ENCODE measurements at regions not wholly inside any gene's neighbourhood (a gene's known extent, or its start where the extent isn't known, plus 50 kb on each side); places are given as distances from the start of the nearest gene placed in this dataset.
"Not testable (repeated sequence)": the region's sequence is repeated elsewhere in the genome, so short reads cannot be mapped to it uniquely, and the experiment has no call there.

DNA sequence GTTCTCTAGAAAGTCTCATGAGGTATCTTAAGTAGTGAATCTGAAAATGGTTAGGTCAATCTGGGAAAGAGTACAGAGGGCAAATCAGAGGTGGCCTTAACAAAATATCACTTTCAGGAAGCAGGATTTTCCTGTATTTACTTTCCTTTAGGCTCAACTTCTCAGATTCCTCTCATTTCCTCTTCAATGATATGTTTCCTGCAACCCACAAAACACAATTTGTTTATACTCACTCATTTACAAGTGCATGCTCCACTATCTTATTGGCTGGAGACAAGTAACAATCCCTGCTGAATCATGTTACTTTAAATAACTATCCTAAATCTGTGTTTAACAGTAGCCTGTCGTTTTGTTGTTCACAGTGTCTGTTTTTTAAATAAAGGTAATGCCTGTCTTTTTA lies 228.1 kb downstream of the DSC3 start:
- no peak for DNase-seq

GRCh38 chr18:30811580-30811979 lies 231.0 kb downstream of the DSC3 start:
- DNase-seq, result no peak

DNA sequence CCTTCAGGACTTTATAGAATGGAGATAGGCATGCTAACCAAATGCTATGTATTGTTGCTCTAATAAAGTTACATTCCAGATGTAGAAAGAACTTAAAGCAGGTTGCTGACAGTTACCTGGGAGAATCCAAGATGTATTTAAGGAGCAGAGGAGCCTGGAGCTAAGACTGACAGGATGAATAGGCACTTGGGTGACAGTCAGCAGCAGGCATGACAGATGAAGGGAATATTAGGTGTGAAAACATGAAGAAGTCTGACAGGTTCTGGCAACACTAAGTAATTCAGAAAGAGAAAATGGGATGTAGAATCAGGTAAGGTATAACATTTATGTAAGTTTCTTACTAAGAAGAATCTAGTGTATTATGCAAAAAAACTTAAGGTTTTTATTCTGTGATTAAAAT lies 232.0 kb downstream of the DSC3 start:
- DNase-seq, result no peak

- DNase-seq, result no peak
Observed at GRCh38 chr18:30806823-30807222, 235.7 kb downstream of the DSC3 start.

- DNase-seq, result no peak
Observed at GRCh38 chr18:30800800-30801199, 241.7 kb downstream of the DSC3 start.

- no peak for DNase-seq
Observed at GRCh38 chr18:30792051-30792450, 250.5 kb downstream of the DSC3 start.

DNA sequence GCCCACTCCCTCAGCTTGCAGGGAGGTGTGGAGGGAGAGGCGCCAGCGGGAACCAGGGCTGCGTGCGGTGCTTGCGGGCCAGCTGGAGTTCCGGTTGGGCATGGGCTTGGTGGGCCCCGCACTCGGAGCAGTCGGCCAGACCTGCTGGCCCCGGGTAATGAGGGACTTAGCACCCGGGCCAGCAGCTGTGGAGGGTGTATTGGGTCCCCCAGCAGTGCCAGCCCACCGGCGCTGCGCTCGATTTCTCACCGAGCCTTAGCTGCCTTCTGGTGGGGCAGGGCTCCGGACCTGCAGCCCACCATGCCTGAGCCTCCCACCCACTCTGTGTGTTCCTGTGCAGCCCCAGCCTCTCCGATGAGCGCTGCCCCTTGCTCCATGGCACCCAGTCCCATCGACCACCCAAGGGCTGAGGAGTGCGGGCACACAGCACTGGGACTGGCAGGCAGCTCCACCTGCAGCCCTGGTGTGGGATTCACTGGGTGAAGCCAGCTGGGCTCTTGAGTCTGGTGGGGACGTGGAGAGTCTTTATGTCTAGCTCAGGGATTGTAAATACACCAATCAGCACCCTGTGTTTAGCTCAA lies 254.0 kb downstream of the DSC3 start:
- DNase-seq, result not testable (repeated sequence)

DNA sequence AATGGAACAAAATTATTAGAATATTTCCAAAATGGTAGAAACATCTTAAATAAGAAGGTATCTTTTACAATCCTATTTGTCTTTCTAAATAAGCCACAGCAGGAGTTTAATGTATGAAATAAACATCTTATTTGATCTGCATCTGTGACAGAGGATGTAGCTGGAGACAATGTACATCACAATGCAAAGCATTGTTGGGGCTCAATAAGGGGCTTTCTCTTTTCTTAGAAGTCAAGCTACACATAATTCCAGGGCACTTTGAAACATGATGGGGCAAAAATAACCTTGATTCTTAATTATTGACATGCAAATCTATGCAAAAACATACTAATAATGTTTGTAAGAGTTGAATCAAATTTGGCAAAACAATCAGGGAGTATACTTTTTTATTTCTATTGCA lies 255.1 kb downstream of the DSC3 start:
- DNase-seq, result no peak

- no peak for DNase-seq
Observed at GRCh38 chr18:30781601-30782000, 260.9 kb downstream of the DSC3 start.

DNA sequence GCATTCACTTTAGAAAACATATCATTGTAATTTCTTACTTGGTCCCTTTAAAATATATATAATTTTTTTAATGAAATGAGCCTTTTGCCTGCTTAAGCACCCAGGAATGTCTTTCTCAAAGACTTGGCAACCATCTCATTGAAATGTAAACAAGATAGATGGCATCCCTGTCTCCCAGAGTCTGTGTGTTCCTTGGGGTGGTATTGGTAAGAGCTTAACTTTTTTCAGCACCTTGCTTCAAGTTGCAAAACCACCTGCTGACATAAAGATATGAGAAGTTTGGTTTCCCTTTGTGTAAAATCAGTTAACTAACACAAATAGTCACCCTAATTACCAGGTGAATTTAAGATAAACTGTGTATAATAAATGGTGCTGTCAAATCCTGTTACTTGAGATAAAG lies 266.9 kb downstream of the DSC3 start:
- no peak for DNase-seq

GRCh38 chr18:30772170-30772569 lies 270.4 kb downstream of the DSC3 start:
- DNase-seq, result not testable (repeated sequence)

GRCh38 chr18:30766053-30766452 lies 276.5 kb downstream of the DSC3 start:
- no peak for DNase-seq

GRCh38 chr18:30765247-30765646 lies 277.3 kb downstream of the DSC3 start:
- no peak for DNase-seq

DNA sequence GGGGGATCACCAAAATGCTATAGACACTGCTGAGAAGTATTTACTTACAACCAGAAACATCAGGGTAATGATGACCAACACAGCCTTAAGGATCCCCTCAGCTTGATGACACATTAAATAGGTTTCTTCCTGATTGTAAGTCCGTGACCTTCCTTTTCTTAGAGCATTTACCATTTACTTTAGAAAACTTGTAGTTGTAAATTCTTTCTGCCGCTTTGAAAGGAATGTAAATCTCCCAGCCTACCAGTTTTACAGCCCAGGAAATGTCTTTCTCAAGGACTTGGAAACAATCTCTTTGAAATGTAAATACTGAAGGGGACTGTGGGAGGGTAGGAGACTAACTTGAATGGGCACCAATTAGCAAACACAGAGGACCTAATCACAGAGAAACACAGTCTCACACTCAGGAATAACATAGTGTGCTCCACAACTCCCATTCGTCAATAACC lies 278.6 kb downstream of the DSC3 start:
- no peak for DNase-seq

- DNase-seq, result no peak
Observed at GRCh38 chr18:30754846-30755245, 287.7 kb downstream of the DSC3 start.

DNA sequence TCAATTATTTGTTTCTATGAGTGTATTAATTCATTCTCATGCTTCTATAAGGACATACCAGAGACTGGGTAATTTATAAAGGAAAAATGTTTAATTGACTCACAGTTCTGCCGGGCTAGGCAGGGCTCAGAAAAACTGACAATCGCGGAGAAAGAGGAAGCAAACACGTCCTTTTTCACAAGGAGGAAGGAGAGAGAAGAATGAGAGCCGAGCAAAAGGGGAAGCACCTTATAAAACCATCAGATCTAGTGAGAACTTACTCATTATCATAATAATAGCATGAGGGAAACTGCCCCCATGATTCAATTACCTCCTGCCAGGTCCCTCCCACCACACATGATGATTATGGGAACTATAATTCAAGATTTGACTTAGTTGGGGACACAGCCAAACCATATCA lies 294.0 kb downstream of the DSC3 start:
- DNase-seq, result no peak

- DNase-seq, result no peak
Observed at GRCh38 chr18:30746224-30746623, 296.3 kb downstream of the DSC3 start.

GRCh38 chr18:30743033-30743432 lies 299.5 kb downstream of the DSC3 start:
- no peak for DNase-seq

DNA sequence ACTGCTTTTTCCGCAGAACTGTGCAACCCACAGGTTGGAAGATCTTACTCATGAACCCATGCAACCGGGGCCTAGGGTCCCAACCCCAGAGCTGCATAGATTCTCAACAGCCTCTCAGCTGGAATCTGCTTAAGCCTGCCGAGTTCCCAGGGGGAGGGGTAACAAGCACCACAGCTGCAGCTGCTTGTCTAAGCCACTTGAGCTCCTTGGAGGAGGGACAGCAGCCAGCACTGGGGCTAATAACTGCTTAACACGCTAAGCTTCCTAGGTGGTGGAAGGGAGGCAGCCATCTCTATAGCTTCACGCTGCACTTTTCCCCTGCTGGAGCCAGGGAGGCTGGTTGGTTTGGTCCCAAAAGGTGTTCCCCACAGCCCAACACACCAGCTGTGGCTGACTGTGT lies 311.6 kb downstream of the DSC3 start:
- DNase-seq, result no peak

DNA sequence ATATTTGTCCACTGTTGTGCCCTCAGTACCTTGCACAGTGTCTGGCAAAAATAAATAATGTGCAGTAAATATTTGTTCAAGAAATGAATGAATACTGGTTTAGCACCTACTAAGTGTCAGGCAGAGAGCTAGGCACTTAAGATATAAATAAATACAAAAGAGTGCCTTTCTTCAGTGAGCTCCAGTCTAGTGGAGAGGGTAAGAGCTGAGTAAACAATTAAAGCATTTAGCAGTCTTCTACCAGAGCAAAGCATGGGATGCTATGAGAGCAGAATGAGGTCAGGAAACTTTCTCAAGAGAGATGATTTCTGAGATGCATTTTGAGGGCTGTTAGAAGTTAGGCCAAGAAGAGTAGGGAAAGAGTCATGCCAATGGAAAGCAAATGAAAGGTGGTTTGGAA lies 314.7 kb downstream of the DSC3 start:
- DNase-seq, result no peak

DNA sequence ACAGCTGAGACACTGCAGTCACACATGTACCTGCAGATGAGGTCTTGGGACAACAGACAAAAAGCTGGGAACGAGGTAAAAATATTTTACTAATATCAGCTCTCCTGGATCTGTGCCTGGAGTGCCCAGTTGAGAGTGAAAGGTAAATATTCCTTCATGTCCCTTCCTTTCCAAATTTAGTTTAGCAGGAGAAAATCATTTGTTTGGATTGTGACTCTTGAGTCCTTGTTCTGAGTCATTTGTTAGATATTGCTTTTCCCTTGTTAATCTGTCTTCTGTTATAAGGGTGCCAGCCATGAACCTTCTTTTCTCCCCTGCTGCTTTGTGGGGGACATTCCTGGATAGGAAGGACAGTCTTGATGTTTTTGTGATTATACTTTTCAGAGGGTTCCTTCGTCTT lies 329.2 kb downstream of the DSC3 start:
- DNase-seq, result no peak

DNA sequence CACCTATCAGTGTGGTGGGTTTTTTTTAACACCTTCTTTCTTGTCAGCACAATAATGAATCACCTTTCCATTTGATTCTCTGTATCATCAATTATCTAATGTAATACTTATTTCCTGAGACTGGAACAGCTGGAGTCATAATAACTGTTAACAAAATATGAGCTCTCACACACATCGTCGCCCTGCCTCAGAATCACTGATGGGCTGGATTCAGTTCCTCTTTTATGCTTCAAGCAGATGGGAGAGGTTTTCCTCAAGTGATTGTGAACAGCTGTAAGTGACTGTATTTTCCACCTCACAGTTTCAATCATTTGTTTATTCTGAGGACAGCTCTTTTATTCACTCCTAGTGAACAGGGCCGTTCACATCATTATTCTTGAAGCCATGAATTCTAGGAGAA lies 330.2 kb downstream of the DSC3 start:
- peak; percentile 69 for DNase-seq

DNA sequence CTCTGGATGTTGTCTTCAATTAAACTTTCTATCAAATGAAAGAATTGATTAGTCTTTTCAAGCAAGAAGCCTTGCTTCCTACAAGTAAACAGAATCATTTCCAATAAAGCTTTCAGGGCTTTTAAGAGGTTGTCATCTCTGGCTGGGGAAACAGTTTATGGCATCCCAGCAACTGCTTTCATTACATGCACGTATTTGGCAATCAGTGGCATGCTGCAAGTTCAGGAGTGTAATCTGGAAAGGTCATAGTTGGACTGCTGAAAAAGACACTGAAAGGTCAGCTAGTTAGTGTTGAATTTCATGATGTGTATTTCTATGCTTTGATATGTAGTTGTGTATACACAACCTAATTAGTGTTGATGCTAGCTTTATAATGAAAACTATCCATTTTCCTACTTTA lies 332.9 kb downstream of the DSC3 start:
- no peak for DNase-seq

GRCh38 chr18:30705943-30706342 lies 336.6 kb downstream of the DSC3 start:
- no peak for DNase-seq

DNA sequence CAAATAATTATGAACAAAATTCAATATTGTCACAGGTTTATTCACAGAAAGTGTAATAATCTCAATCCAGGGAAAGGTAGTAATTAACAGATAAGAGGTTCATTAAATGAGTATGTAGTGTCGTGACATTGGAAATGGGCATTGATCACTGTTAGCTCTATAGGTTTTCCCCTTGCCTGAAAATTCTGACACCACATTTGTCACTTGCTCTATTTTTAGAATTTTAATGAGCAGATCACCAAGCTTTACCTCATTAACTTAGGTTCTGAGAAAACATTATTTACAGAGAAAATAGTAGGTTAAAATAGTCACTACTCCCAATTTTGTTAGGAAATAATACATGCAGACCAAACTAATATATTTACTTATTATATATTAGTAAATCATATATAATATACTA lies 344.0 kb downstream of the DSC3 start:
- DNase-seq, result no peak

DNA sequence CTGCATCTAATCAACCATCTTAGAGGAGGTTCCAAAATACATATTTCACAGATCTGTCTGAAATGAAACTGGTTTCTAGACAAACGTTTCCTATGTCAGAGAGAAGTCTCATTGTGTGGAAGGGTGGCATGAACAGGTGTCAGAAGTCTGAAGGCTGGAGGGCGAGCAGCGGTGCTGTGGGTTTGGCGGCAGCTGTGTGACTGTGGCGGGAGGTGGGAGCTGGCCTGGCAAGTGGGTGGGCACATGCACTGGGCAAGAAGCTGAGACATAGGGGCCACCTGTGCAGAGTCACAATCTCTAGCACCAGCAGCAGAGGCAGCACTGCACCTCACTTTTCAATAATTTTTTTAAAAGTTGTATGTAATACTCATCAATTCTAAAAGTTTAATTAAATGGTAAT lies 346.3 kb downstream of the DSC3 start:
- DNase-seq, result no peak
